GM23338 (cell line): ENCODE measurements at regions not wholly inside any gene's neighbourhood (a gene's known extent, or its start where the extent isn't known, plus 50 kb on each side); places are given as distances from the start of the nearest gene placed in this dataset.

Experiments used
- EZH2phosphoT487 ChIP-seq: fragments of 200-600 bp; sonication (generic); IDR thresholded peaks from one replicate; pipeline ENCODE4 v1.8.1; 2018; ENCODE audit warnings: antibody characterized with exemption; ENCODE audit not compliant: unreplicated experiment
- NANOG ChIP-seq: IDR thresholded peaks from 2 replicates; pipeline ENCODE4 v1.6.1; 2016; ENCODE audit warnings: antibody characterized with exemption, borderline replicate concordance
- TF ChIP-seq, protein P1 (sequence below), 2 experiments: fragments of 200-600 bp in 1 of 2; sonication (generic) in 1 of 2; conservative IDR thresholded peaks; 2 replicates each; pipeline versions ENCODE4 v1.5.1 to v1.6.1; 2016 to 2017; ENCODE audit warnings: antibody characterized with exemption in 2 of 2, low read depth in 2 of 2, mild to moderate bottlenecking in 2 of 2, moderate library complexity in 1 of 2

- TF ChIP-seq, protein P1, sequence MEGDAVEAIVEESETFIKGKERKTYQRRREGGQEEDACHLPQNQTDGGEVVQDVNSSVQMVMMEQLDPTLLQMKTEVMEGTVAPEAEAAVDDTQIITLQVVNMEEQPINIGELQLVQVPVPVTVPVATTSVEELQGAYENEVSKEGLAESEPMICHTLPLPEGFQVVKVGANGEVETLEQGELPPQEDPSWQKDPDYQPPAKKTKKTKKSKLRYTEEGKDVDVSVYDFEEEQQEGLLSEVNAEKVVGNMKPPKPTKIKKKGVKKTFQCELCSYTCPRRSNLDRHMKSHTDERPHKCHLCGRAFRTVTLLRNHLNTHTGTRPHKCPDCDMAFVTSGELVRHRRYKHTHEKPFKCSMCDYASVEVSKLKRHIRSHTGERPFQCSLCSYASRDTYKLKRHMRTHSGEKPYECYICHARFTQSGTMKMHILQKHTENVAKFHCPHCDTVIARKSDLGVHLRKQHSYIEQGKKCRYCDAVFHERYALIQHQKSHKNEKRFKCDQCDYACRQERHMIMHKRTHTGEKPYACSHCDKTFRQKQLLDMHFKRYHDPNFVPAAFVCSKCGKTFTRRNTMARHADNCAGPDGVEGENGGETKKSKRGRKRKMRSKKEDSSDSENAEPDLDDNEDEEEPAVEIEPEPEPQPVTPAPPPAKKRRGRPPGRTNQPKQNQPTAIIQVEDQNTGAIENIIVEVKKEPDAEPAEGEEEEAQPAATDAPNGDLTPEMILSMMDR (conservative IDR thresholded peaks at IDR 0.05; ENCODE audit: low read depth in 2 of 2) = no peak
- no peak for TF ChIP-seq NANOG
- TF ChIP-seq EZH2phosphoT487 = no peak
Measured at GRCh38 chr12:114191581-114191980, 214.4 kb downstream of the TBX5 start.
